ENCODE measurements at regions not wholly inside any gene's neighbourhood (a gene's known extent, or its start where the extent isn't known, plus 50 kb on each side); places are given as distances from the start of the nearest gene placed in this dataset.

DNA sequence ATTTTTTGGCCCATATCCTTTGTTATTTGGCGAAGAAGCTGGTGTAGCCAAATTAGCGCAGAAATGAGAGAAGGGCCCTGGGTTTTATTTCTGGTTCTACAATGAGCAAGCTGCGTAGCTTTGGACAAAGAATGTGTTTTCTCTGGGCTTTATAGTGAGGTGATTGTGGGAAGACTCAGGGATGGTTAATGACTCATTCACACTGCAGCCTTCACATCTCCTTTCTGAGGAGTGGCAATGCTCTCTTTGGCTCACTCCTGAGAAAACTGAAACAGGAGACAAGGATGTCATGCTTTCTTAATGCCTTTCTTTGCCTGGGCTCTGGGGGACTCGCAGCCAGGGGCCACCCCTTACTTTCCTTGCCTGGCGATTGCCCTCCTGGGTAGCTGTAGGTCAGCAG is 271.0 kb upstream of the PODXL start:
- TF ChIP-seq, protein P1, sequence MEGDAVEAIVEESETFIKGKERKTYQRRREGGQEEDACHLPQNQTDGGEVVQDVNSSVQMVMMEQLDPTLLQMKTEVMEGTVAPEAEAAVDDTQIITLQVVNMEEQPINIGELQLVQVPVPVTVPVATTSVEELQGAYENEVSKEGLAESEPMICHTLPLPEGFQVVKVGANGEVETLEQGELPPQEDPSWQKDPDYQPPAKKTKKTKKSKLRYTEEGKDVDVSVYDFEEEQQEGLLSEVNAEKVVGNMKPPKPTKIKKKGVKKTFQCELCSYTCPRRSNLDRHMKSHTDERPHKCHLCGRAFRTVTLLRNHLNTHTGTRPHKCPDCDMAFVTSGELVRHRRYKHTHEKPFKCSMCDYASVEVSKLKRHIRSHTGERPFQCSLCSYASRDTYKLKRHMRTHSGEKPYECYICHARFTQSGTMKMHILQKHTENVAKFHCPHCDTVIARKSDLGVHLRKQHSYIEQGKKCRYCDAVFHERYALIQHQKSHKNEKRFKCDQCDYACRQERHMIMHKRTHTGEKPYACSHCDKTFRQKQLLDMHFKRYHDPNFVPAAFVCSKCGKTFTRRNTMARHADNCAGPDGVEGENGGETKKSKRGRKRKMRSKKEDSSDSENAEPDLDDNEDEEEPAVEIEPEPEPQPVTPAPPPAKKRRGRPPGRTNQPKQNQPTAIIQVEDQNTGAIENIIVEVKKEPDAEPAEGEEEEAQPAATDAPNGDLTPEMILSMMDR (IDR thresholded peaks at IDR 0.05), result no peak
- no peak for TF ChIP-seq POLR2A (IDR thresholded peaks at IDR 0.05)
